Mesenchymal stem cell (in vitro differentiated cells and primary cell): ENCODE measurements at regions not wholly inside any gene's neighbourhood (a gene's known extent, or its start where the extent isn't known, plus 50 kb on each side); places are given as distances from the start of the nearest gene placed in this dataset.

Experiments used
- DNase-seq: peaks from one replicate; pipeline ENCODE4 v3.0.0-alpha.2; 2013
- H2AFZ ChIP-seq: one replicate; pipeline ENCODE4 v1.6.1; 2013; ENCODE audit warnings: low read depth, mild to moderate bottlenecking, control low read depth, inconsistent platforms, low read length, moderate library complexity
- H2AK5ac ChIP-seq: 2 replicates; pipeline ENCODE4 v1.6.1; 2013; ENCODE audit warnings: low read length, moderate library complexity, mild to moderate bottlenecking, inconsistent platforms; ENCODE audit not compliant: severe bottlenecking
- H2BK120ac ChIP-seq: one replicate; pipeline ENCODE4 v1.6.1; 2013; ENCODE audit warnings: low read depth, mild to moderate bottlenecking, inconsistent platforms, low read length, moderate library complexity
- H2BK12ac ChIP-seq, 2 experiments: one replicate each; pipeline ENCODE4 v1.6.1; 2013; ENCODE audit warnings: inconsistent platforms in 2 of 2, low read length in 2 of 2, mild to moderate bottlenecking in 2 of 2, moderate library complexity in 2 of 2, control low read depth in 1 of 2
- H2BK15ac ChIP-seq: one replicate; pipeline ENCODE4 v1.6.1; 2013; ENCODE audit warnings: mild to moderate bottlenecking, low read depth, inconsistent platforms; ENCODE audit not compliant: poor library complexity, severe bottlenecking
- H2BK5ac ChIP-seq: 2 replicates; pipeline ENCODE4 v1.6.1; 2013; ENCODE audit warnings: low read depth, mild to moderate bottlenecking, low read length, control low read depth, inconsistent platforms; ENCODE audit not compliant: poor library complexity, severe bottlenecking
- H3K14ac ChIP-seq, 2 experiments: one replicate each; pipeline ENCODE4 v1.6.1; 2013; ENCODE audit warnings: inconsistent platforms in 2 of 2, low read length in 2 of 2, control low read depth in 1 of 2, mild to moderate bottlenecking in 1 of 2, moderate library complexity in 1 of 2
- H3K18ac ChIP-seq, 2 experiments: one replicate each; pipeline ENCODE4 v1.6.1; 2013; ENCODE audit warnings: inconsistent platforms in 2 of 2, low read length in 2 of 2, control low read depth in 1 of 2, low read depth in 1 of 2, mild to moderate bottlenecking in 1 of 2
- H3K23ac ChIP-seq, 2 experiments: one replicate each; pipeline ENCODE4 v1.6.1; 2013; ENCODE audit warnings: inconsistent platforms in 2 of 2, low read length in 2 of 2, mild to moderate bottlenecking in 2 of 2, moderate library complexity in 2 of 2, control low read depth in 1 of 2
- H3K27ac ChIP-seq: 2 replicates; pipeline ENCODE4 v1.5.1; 2013; ENCODE audit warnings: mild to moderate bottlenecking, moderate library complexity, low read length, control low read depth, inconsistent platforms; ENCODE audit not compliant: poor library complexity, severe bottlenecking
- H3K27me3 ChIP-seq, 2 experiments: 2 replicates each; pipeline versions ENCODE4 v1.6.1 to v1.7.0; 2013; ENCODE audit warnings: low read length in 2 of 2, mild to moderate bottlenecking in 2 of 2, moderate library complexity in 2 of 2, control low read depth in 1 of 2, inconsistent platforms in 1 of 2; ENCODE audit not compliant: control insufficient read depth in 1 of 2, insufficient read depth in 1 of 2
- H3K36me3 ChIP-seq, 2 experiments: 2 replicates each; pipeline versions ENCODE4 v1.6.1 to v1.7.0; 2013; ENCODE audit warnings: low read length in 2 of 2, control low read depth in 1 of 2, inconsistent platforms in 1 of 2, low read depth in 1 of 2, mild to moderate bottlenecking in 1 of 2; ENCODE audit not compliant: insufficient read depth in 2 of 2, control insufficient read depth in 1 of 2
- H3K4ac ChIP-seq, 2 experiments: one replicate each; pipeline ENCODE4 v1.6.1; 2013; ENCODE audit warnings: inconsistent platforms in 2 of 2, low read length in 2 of 2, mild to moderate bottlenecking in 2 of 2, moderate library complexity in 2 of 2, control low read depth in 1 of 2, low read depth in 1 of 2
- H3K4me1 ChIP-seq: 2 replicates; pipeline ENCODE4 v1.6.1; 2013; ENCODE audit warnings: low read depth, low read length, control low read depth; ENCODE audit not compliant: control insufficient read depth, insufficient read depth
- H3K4me2 ChIP-seq: 2 replicates; pipeline ENCODE4 v1.6.1; 2013; ENCODE audit warnings: low read length, mild to moderate bottlenecking, inconsistent platforms; ENCODE audit not compliant: poor library complexity, severe bottlenecking
- H3K4me3 ChIP-seq, 2 experiments: 2 replicates each; pipeline versions ENCODE4 v1.5.1 to v1.7.0; 2013; ENCODE audit warnings: low read length in 2 of 2, mild to moderate bottlenecking in 2 of 2, control low read depth in 1 of 2, low read depth in 1 of 2; ENCODE audit not compliant: insufficient read depth in 1 of 2
- H3K79me1 ChIP-seq: replicated peaks from 2 replicates; pipeline ENCODE4 v1.6.1; 2013; ENCODE audit warnings: mild to moderate bottlenecking, control low read depth, low read length, inconsistent platforms; ENCODE audit not compliant: poor library complexity, severe bottlenecking
- H3K9ac ChIP-seq: 2 replicates; pipeline ENCODE4 v1.7.0; 2013; ENCODE audit warnings: mild to moderate bottlenecking, low read length, moderate library complexity
- H3K9me3 ChIP-seq: 2 replicates; pipeline ENCODE4 v1.7.0; 2013; ENCODE audit warnings: mild to moderate bottlenecking, low read length; ENCODE audit not compliant: control insufficient read depth
- H4K8ac ChIP-seq: one replicate; pipeline ENCODE4 v1.6.1; 2013; ENCODE audit warnings: inconsistent platforms, mild to moderate bottlenecking, low read length, moderate library complexity
- H4K91ac ChIP-seq: one replicate; pipeline ENCODE4 v1.6.1; 2013; ENCODE audit warnings: mild to moderate bottlenecking, low read length, inconsistent platforms
- WGBS: methylation state at CpG from one replicate; pipeline ENCODE4 v1.1.7; 2013; ENCODE audit warnings: mixed read lengths; 5-methylcytosine and 5-hydroxymethylcytosine counted together

DNA sequence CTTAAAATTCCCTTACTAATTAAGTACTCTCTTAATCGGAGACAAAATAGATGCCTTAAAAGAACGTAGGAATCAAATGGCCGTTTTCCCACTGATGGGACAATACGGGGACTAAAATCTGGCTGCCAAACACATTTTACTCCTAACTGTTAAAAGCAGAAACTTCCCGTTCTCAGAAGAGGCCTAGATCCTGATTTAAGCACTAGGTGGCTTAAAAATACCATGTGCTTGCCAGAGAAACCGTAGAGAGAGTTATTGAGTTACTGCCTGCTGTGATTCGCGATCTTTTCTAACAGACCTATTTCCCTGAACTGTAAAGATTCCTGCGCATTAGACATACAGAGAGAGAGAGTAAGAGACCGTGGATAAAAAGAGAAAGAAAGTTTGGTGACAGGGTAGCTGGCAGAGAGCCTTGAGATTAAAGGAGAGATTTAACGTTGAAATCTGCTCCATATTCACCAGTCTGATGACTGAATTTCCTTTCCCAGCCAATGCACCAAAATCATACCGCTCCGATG lies 54.4 kb upstream of the STUM start:
- no peak overlapping the region for H2AFZ ChIP-seq
- H2AK5ac ChIP-seq = no peak overlapping the region
- H3K27me3 ChIP-seq = peaks cover 45 to 50% of the 10 kb centered on the region in 2 experiments
- DNase-seq = no peak
- no peak overlapping the region for H4K91ac ChIP-seq
- H4K8ac ChIP-seq = no peak overlapping the region
- no peak overlapping the region for H2BK5ac ChIP-seq
- H3K14ac ChIP-seq = no peak overlapping the region
- no peak overlapping the region for H3K18ac ChIP-seq
- H3K36me3 ChIP-seq = no peaks in the 10 kb centered on the region
- no peak overlapping the region for H2BK15ac ChIP-seq
- H3K79me1 ChIP-seq = no peaks in the 10 kb centered on the region
- no peak overlapping the region for H3K27ac ChIP-seq
- no peaks in the 10 kb centered on the region for H3K4me1 ChIP-seq
- 82% methylated on average over 12 of the region's 13 CpGs for WGBS
- H3K9me3 ChIP-seq = no peaks in the 10 kb centered on the region
- no peak overlapping the region for H3K4me3 ChIP-seq
- no peak overlapping the region for H2BK120ac ChIP-seq
- no peak overlapping the region for H2BK12ac ChIP-seq
- no peak overlapping the region for H3K4ac ChIP-seq
- peak overlapping the region; percentile 58 for H3K9ac ChIP-seq
- no peak overlapping the region for H3K23ac ChIP-seq
- H3K4me2 ChIP-seq = no peak overlapping the region

DNA sequence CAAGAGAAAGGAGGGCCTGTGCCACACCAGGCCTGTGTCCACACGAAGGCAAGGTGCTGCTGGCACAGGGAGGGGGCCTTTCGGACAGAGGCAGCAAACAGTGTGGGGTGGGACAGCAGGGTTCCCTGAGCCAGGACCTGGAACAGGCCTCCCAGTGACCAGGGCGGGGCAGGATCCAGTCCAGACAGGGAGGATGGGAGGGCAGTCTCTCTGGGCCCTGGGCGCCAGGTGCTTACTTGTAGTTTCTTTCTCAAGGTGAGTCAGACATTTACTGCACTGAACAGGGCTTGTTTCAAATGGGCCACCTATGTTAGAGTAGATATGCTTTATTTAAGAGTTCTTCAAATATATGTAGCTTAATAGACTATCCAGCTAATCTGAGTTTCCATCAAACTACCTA lies 52.8 kb upstream of the STUM start:
- Histone ChIP-seq H3K27me3 (peaks cover 29 to 36% of the 10 kb centered on the region in 2 experiments), H3K9ac (no peak overlapping the region), H4K8ac (no peak overlapping the region), H2AK5ac (no peak overlapping the region), H3K79me1 (no peaks in the 10 kb centered on the region), H3K4me3 (no peak overlapping the region), H3K27ac (no peak overlapping the region), H4K91ac (no peak overlapping the region), H2AFZ (no peak overlapping the region), H2BK120ac (no peak overlapping the region), H3K4me2 (no peak overlapping the region), H3K4ac (no peak overlapping the region), H2BK5ac (no peak overlapping the region), H3K14ac (no peak overlapping the region), H3K4me1 (no peaks in the 10 kb centered on the region), H3K9me3 (no peaks in the 10 kb centered on the region), H3K18ac (no peak overlapping the region), H3K36me3 (no peaks in the 10 kb centered on the region), H2BK12ac (no peak overlapping the region), H3K23ac (no peak overlapping the region), H2BK15ac (no peak overlapping the region)
- DNase-seq = no peak
- 72% methylated on average over 4 of the region's 4 CpGs for WGBS

DNA sequence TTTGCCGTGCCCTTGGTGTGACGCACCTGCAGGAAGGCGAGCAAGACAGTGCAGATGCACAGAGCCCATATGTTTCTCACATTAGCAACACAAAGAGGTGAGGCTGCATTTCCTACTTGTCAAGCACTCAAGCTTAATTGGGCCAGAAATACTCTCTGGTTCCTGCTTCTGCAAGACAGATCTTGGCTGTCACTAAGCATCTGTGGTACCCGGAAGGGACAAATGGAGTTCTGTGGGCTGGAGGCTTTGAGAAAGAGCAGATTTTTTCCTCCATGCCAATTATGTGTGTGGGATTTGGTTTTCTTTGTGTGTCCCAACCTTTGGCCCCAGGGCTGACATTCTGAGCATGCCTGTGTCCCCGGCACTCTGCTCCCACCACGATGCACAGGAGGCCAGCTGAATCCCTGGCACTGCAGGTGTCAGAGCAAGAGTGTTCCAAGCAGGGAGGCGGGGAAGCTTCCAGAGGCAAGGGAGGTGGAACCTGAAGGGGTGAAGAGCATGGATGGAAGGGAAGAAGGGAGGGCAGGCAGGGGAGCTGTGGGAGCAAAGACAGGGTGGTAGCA lies 52.0 kb upstream of the STUM start:
- H3K36me3 ChIP-seq = no peaks in the 10 kb centered on the region
- H3K27ac ChIP-seq = no peak overlapping the region
- H2BK120ac ChIP-seq = no peak overlapping the region
- no peak overlapping the region for H2AK5ac ChIP-seq
- WGBS = 80% methylated on average over 7 of the region's 7 CpGs
- no peak overlapping the region for H2BK15ac ChIP-seq
- no peak overlapping the region for H3K4me3 ChIP-seq
- no peaks in the 10 kb centered on the region for H3K79me1 ChIP-seq
- H4K91ac ChIP-seq = no peak overlapping the region
- H3K18ac ChIP-seq = no peak overlapping the region
- no peaks in the 10 kb centered on the region for H3K9me3 ChIP-seq
- no peak overlapping the region for H4K8ac ChIP-seq
- H3K27me3 ChIP-seq = peaks cover 27 to 32% of the 10 kb centered on the region in 2 experiments
- H3K9ac ChIP-seq = no peak overlapping the region
- no peak overlapping the region for H2BK5ac ChIP-seq
- H3K23ac ChIP-seq = no peak overlapping the region
- DNase-seq = no peak
- H2BK12ac ChIP-seq = no peak overlapping the region
- H3K4me2 ChIP-seq = no peak overlapping the region
- H3K14ac ChIP-seq = no peak overlapping the region
- H2AFZ ChIP-seq = no peak overlapping the region
- H3K4me1 ChIP-seq = no peaks in the 10 kb centered on the region
- H3K4ac ChIP-seq = no peak overlapping the region

DNA sequence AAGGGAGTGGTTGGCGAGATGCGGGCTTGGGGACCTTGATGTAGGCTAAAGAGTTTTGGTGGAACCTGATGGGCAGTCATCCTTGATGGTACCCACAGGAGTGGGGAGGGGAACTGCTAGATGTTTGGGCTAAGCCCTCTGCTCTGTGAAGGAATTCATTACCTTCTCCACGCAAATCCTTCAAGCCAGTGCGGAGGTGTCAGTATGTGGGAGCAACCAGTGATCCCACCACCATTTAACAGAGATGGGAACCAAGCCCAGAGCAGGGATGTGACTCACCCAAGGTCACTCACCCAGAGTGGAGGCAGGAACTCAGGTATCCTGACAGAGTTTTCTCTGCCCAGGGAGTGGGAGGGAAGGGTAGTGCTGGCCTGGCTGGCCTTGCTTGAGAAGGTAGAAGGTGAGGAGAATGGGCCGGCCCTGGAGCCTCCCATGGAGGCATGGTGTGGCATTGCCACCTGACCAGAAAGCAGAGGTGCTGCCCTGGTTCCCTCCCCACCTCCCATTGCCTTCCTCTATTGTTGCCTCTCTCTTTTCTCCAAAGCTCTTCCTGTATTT lies 51.2 kb upstream of the STUM start:
- Histone ChIP-seq H2AK5ac (no peak overlapping the region), H2BK15ac (no peak overlapping the region), H3K36me3 (no peaks in the 10 kb centered on the region), H4K91ac (no peak overlapping the region), H3K14ac (no peak overlapping the region), H3K9ac (no peak overlapping the region), H3K4me3 (no peak overlapping the region), H3K4ac (no peak overlapping the region), H3K4me2 (no peak overlapping the region), H4K8ac (no peak overlapping the region), H3K4me1 (no peaks in the 10 kb centered on the region), H3K18ac (no peak overlapping the region), H2BK5ac (no peak overlapping the region), H2BK120ac (no peak overlapping the region), H3K79me1 (no peaks in the 10 kb centered on the region), H3K23ac (no peak overlapping the region), H3K27ac (no peak overlapping the region), H3K9me3 (no peaks in the 10 kb centered on the region), H2BK12ac (no peak overlapping the region), H2AFZ (no peak overlapping the region), H3K27me3 (peaks cover 27 to 32% of the 10 kb centered on the region in 2 experiments)
- WGBS = 83% methylated on average over 5 of the region's 5 CpGs
- DNase-seq = no peak
